HEK293 (cell line): ENCODE measurements at regions not wholly inside any gene's neighbourhood (a gene's known extent, or its start where the extent isn't known, plus 50 kb on each side); places are given as distances from the start of the nearest gene placed in this dataset.

Experiments
- ELK4 ChIP-seq: IDR thresholded peaks from 2 replicates; pipeline ENCODE4 v1.6.1; 2011; ENCODE audit warnings: mild to moderate bottlenecking, low read depth, low read length, borderline replicate concordance
- PRDM2 ChIP-seq: fragments of 450-650 bp; formaldehyde crosslinking; IDR thresholded peaks from 2 replicates; pipeline ENCODE4 v1.5.1; 2016; ENCODE audit warnings: missing biosample characterization, missing genetic modification characterization, borderline replicate concordance
- PRDM4 ChIP-seq: fragments of 450-650 bp; formaldehyde crosslinking; IDR thresholded peaks from 2 replicates; pipeline ENCODE4 v1.5.1; 2017; ENCODE audit warnings: missing biosample characterization, missing genetic modification characterization
- REPIN1 ChIP-seq: fragments of 450-650 bp; formaldehyde crosslinking; IDR thresholded peaks from 2 replicates; pipeline ENCODE4 v1.5.1; 2017; ENCODE audit warnings: missing biosample characterization, missing genetic modification characterization, low read depth
- TCF7L2 ChIP-seq: IDR thresholded peaks from 2 replicates; pipeline ENCODE4 v1.6.1; 2011; ENCODE audit warnings: low read depth, mild to moderate bottlenecking, inconsistent platforms, low read length, moderate library complexity, borderline replicate concordance
- TSHZ1 ChIP-seq: fragments of 450-650 bp; formaldehyde crosslinking; IDR thresholded peaks from 2 replicates; pipeline ENCODE4 v1.5.1; 2016; ENCODE audit warnings: missing biosample characterization, missing genetic modification characterization, borderline replicate concordance
- ZBTB21 ChIP-seq: fragments of 450-650 bp; formaldehyde crosslinking; IDR thresholded peaks from 2 replicates; pipeline ENCODE4 v1.5.1; 2017; ENCODE audit warnings: missing biosample characterization, missing genetic modification characterization
- ZNF121 ChIP-seq: fragments of 450-650 bp; formaldehyde crosslinking; IDR thresholded peaks from 2 replicates; pipeline ENCODE4 v1.5.1; 2016; ENCODE audit warnings: missing biosample characterization, missing genetic modification characterization
- ZNF2 ChIP-seq: fragments of 450-650 bp; formaldehyde crosslinking; IDR thresholded peaks from 2 replicates; pipeline ENCODE4 v1.5.1; 2016; ENCODE audit warnings: missing biosample characterization, missing genetic modification characterization
- ZNF239 ChIP-seq: fragments of 450-650 bp; formaldehyde crosslinking; IDR thresholded peaks from 2 replicates; pipeline ENCODE4 v1.5.1; 2016; ENCODE audit warnings: missing biosample characterization, missing genetic modification characterization
- ZNF280D ChIP-seq: fragments of 450-650 bp; formaldehyde crosslinking; IDR thresholded peaks from 2 replicates; pipeline ENCODE4 v1.5.1; 2016; ENCODE audit warnings: missing biosample characterization, missing genetic modification characterization
- ZNF341 ChIP-seq: fragments of 450-650 bp; formaldehyde crosslinking; IDR thresholded peaks from 2 replicates; pipeline ENCODE4; 2016; ENCODE audit warnings: low read depth, missing biosample characterization, missing genetic modification characterization
- ZNF350 ChIP-seq: fragments of 450-650 bp; formaldehyde crosslinking; IDR thresholded peaks from 2 replicates; pipeline ENCODE4 v1.5.0; 2017; ENCODE audit warnings: missing biosample characterization, mild to moderate bottlenecking, missing genetic modification characterization
- ZNF501 ChIP-seq: fragments of 450-650 bp; formaldehyde crosslinking; IDR thresholded peaks from 2 replicates; pipeline ENCODE4 v1.5.1; 2016; ENCODE audit warnings: missing biosample characterization, missing genetic modification characterization
- ZNF514 ChIP-seq: fragments of 450-650 bp; formaldehyde crosslinking; IDR thresholded peaks from 2 replicates; pipeline ENCODE4 v1.5.1; 2016; ENCODE audit warnings: missing biosample characterization, missing genetic modification characterization
- ZNF548 ChIP-seq: fragments of 450-650 bp; formaldehyde crosslinking; IDR thresholded peaks from 2 replicates; pipeline ENCODE4 v1.5.1; 2016; ENCODE audit warnings: missing biosample characterization, missing genetic modification characterization
- ZNF549 ChIP-seq: fragments of 450-650 bp; IDR thresholded peaks from 2 replicates; pipeline ENCODE4 v1.5.1; 2018; ENCODE audit warnings: missing biosample characterization, missing genetic modification characterization, mild to moderate bottlenecking, inconsistent platforms, moderate library complexity
- ZNF621 ChIP-seq: fragments of 450-650 bp; formaldehyde crosslinking; IDR thresholded peaks from 2 replicates; pipeline ENCODE4 v1.5.1; 2017; ENCODE audit warnings: missing biosample characterization, missing genetic modification characterization
- ZNF670 ChIP-seq: fragments of 450-650 bp; formaldehyde crosslinking; IDR thresholded peaks from 2 replicates; pipeline ENCODE4 v1.5.1; 2016; ENCODE audit warnings: missing biosample characterization, missing genetic modification characterization, low read depth
- ZSCAN4 ChIP-seq: fragments of 450-650 bp; formaldehyde crosslinking; IDR thresholded peaks from 2 replicates; pipeline ENCODE4 v1.5.1; 2017; ENCODE audit warnings: missing biosample characterization, missing genetic modification characterization

- TF ChIP-seq ZNF2 (tag by site-specific recombination) (no peak), ELK4 (no peak), ZNF514 (tag by site-specific recombination) (no peak), REPIN1 (tag by site-specific recombination) (no peak), ZNF341 (peak; percentile 87), ZNF350 (tag by site-specific recombination) (no peak), PRDM2 (tag by site-specific recombination) (no peak), ZNF121 (no peak), ZNF548 (tag by site-specific recombination) (no peak), ZNF239 (tag by site-specific recombination) (no peak), ZNF670 (no peak), ZBTB21 (no peak), ZNF501 (tag by site-specific recombination) (no peak), ZNF621 (no peak), ZNF549 (tag by site-specific recombination) (no peak), ZSCAN4 (peak; percentile 70), PRDM4 (tag by site-specific recombination) (no peak), TCF7L2 (no peak), TSHZ1 (tag by site-specific recombination) (no peak), ZNF280D (tag by site-specific recombination) (no peak)
Measured at GRCh38 chr6:125611573-125612344, 137.7 kb upstream of the HEY2 start (continued).
